Putamen (tissue), 1 donor: ENCODE measurements at regions not wholly inside any gene's neighbourhood (a gene's known extent, or its start where the extent isn't known, plus 50 kb on each side); places are given as distances from the start of the nearest gene placed in this dataset.
"Not testable (repeated sequence)": the region's sequence is repeated elsewhere in the genome, so short reads cannot be mapped to it uniquely, and the experiment has no call there.

Experiments
- DNase-seq: peaks from one replicate; pipeline ENCODE4 v3.0.0-alpha.2; 2016; ENCODE audit warnings: low spot score

DNA sequence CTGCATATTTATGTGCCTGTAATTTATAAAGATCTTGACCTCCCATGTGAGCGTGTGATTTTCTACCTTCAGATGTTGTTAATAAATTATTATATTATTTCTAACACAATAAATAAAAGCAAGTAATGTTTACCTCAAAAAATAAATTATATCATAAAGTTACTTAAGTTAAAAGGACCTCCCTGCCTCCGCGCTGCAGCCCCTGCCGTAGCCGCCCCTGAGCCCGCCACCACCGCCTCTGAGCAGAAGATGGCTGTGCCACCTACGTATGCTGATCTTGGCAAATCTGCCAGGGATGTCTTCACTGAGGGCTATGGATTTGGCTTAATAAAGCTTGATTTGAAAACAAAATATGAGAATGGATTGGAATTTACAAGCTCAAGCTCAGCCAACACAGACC, 119.6 kb upstream of the BRWD3 start:
- no peak for DNase-seq

DNA sequence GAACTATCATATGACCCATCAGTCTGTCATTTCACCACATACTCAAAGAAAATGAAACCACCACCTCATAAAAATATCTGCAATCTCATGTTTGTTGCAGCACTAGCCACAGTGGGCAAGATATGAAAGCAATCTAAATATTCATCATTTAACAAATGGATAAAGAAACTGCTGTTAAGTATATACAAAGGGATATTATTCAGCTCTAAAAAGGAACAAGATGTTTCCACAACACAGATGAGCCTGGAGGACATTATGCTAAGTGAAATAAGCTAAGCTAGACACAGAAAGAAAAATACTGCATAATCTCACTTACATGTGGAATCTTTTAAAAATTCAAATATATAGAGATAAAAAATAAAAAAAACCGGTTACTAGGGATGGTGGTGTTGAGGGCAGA, 108.2 kb upstream of the BRWD3 start:
- no peak for DNase-seq

DNA sequence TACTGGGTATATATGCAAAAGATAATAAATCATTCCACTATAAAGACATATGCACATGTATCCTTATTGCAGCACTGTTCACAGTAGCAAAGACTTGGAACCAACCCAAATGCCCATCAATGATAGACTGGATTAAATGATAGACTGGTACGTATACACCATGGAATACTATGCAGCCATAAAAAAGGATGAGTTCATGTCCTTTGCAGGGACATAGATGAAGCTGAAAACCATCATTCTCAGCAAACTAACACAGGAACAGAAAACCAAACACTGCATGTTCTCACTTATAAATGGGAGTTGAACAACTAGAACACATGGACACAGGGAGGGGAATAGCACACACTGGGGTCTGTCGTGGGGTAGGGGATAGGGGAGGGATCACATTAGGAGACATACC, 102.7 kb upstream of the BRWD3 start:
- not testable (repeated sequence) for DNase-seq

DNA sequence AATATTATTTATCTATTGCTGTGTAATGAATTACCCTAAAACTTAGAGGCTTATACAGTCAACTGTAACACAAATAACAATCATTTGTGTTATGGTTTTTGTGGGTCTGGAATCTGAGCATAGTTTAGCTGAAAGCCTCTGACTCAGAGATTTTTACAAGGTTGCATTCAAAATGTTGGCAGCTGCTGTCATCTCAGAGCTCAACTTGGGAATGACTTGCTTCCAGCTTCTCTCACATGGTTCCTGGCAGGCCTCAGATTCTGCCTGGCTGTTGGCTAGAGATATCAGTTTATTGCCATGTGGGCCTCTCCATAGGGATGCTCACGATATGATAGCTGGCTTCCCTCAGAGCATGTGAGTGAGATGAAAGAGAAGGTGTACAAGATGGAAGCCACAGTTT, 70.2 kb upstream of the BRWD3 start:
- no peak for DNase-seq

DNA sequence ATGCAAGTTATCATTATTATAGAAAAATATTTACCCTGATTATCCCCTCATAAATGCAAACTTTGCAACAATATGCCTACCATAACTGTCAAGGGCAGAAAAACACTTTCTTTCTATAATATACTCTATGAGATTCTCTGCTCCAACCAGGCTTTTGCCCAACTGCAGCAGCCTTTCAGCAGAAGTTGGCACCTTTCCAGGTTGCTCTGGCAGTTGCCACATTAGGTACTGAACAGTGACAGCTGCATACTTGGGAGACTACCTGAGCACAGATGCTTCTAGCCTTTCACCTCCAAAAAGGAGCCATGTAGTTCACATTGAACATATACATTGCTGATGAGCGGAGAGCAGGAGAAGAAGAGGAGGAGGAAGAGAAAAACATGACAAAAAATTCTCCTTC, 69.5 kb upstream of the BRWD3 start:
- DNase-seq, result peak; percentile 0

DNA sequence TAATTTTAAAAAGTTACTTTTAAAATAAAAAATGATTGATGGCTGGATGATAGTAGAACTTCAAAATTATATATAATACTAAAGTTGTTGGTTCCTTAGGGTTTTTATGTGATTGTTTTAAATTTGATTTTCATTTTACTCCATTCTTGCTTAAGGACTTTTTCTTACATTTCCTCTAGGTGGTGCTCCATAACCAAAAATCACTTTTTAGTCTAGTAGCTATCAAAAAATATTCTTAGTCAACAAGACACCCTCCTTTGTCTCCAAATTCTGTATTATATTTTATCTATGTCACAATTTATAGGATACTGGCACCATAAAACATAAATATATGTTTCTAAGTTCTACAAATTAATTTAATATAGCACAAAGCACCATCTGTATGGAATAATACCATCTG, 67.2 kb upstream of the BRWD3 start:
- DNase-seq, result no peak
